Smooth muscle cell of the brain vasculature (primary cell): ENCODE measurements at regions not wholly inside any gene's neighbourhood (a gene's known extent, or its start where the extent isn't known, plus 50 kb on each side); places are given as distances from the start of the nearest gene placed in this dataset.

Experiments used
- DNase-seq: peaks from one replicate; pipeline ENCODE4 v3.0.0-alpha.2; 2012; ENCODE audit warnings: low read depth, low spot score

GRCh38 chr13:47349211-47349610 is 452.4 kb upstream of the HTR2A start:
- no peak for DNase-seq

- DNase-seq, result peak; percentile 98
Measured at GRCh38 chr13:47337781-47338507, 441.1 kb upstream of the HTR2A start.

- DNase-seq, result peak; percentile 94
Measured at GRCh38 chr13:47334173-47334572, 437.3 kb upstream of the HTR2A start.

- no peak for DNase-seq
Measured at GRCh38 chr13:47332149-47332548, 435.3 kb upstream of the HTR2A start.

GRCh38 chr13:47330031-47330430 is 433.2 kb upstream of the HTR2A start:
- DNase-seq, result no peak

- no peak for DNase-seq
Measured at GRCh38 chr13:47327861-47328260, 431.0 kb upstream of the HTR2A start.

- DNase-seq, result no peak
Measured at GRCh38 chr13:47326061-47326460, 429.2 kb upstream of the HTR2A start.

GRCh38 chr13:47317356-47317755 is 420.5 kb upstream of the HTR2A start:
- no peak for DNase-seq

- DNase-seq, result no peak
Measured at GRCh38 chr13:47310401-47310800, 413.5 kb upstream of the HTR2A start.

- DNase-seq, result no peak
Measured at GRCh38 chr13:47306991-47307390, 410.1 kb upstream of the HTR2A start.

GRCh38 chr13:47303626-47304025 is 406.8 kb upstream of the HTR2A start:
- no peak for DNase-seq

- DNase-seq, result no peak
Measured at GRCh38 chr13:47299304-47299703, 402.5 kb upstream of the HTR2A start.

- DNase-seq, result no peak
Measured at GRCh38 chr13:47298506-47298905, 401.7 kb upstream of the HTR2A start.

- DNase-seq, result no peak
Measured at GRCh38 chr13:47294691-47295090, 397.8 kb upstream of the HTR2A start.

- DNase-seq, result no peak
Measured at GRCh38 chr13:47291107-47291656, 394.3 kb upstream of the HTR2A start.

GRCh38 chr13:47289567-47289966 is 392.7 kb upstream of the HTR2A start:
- no peak for DNase-seq

- DNase-seq, result no peak
Measured at GRCh38 chr13:47288546-47288945, 391.7 kb upstream of the HTR2A start.

- peak; percentile 85 for DNase-seq
Measured at GRCh38 chr13:47287291-47287751, 390.5 kb upstream of the HTR2A start.

- DNase-seq, result no peak
Measured at GRCh38 chr13:47281991-47282390, 385.1 kb upstream of the HTR2A start.

- DNase-seq, result no peak
Measured at GRCh38 chr13:47279920-47280319, 383.1 kb upstream of the HTR2A start.

- no peak for DNase-seq
Measured at GRCh38 chr13:47277774-47278173, 380.9 kb upstream of the HTR2A start.

GRCh38 chr13:47268270-47268669 is 371.4 kb upstream of the HTR2A start:
- DNase-seq, result no peak

- no peak for DNase-seq
Measured at GRCh38 chr13:47258384-47258783, 361.5 kb upstream of the HTR2A start.

GRCh38 chr13:47256618-47257017 is 359.8 kb upstream of the HTR2A start:
- DNase-seq, result no peak
